Heart left ventricle (tissue), 16 donors: ENCODE measurements at regions not wholly inside any gene's neighbourhood (a gene's known extent, or its start where the extent isn't known, plus 50 kb on each side); places are given as distances from the start of the nearest gene placed in this dataset.

Source experiments
- ATAC-seq, 4 donors: fragments of 200-7000 bp; cut with Tn5 transposase; one replicate each; pipeline ENCODE4 v1.9.1; 2020 to 2022; ENCODE audit warnings: moderate library complexity in 4 of 4, mild to moderate bottlenecking in 3 of 4, moderate number of reproducible peaks in 1 of 4
- DNase-seq, 5 donors: peaks; one replicate each; pipeline ENCODE4 v3.0.0-alpha.2; 2020
- H3K27ac ChIP-seq, 12 donors: fragments of 200-600 bp; sonication (generic) in 4 of 12; one replicate each; pipeline versions ENCODE4 v1.5.0 to v1.8.0; 2016 to 2022; ENCODE audit warnings: mild to moderate bottlenecking in 2 of 12
- H3K27me3 ChIP-seq, 9 donors: fragments of 200-600 bp; sonication (generic) in 2 of 9; one replicate each; pipeline versions ENCODE4 v1.5.1 to v1.8.0; 2016 to 2022; ENCODE audit warnings: mild to moderate bottlenecking in 3 of 9
- H3K36me3 ChIP-seq, 9 donors: fragments of 200-600 bp; sonication (generic) in 2 of 9; one replicate each; pipeline versions ENCODE4 v1.5.0 to v1.8.0; 2018 to 2022; ENCODE audit warnings: mild to moderate bottlenecking in 2 of 9
- H3K4me1 ChIP-seq, 12 donors: fragments of 200-600 bp; sonication (generic) in 4 of 12; one replicate each; pipeline versions ENCODE4 v1.5.0 to v1.8.0; 2016 to 2022; ENCODE audit warnings: mild to moderate bottlenecking in 3 of 12
- H3K4me3 ChIP-seq, 12 donors: fragments of 200-600 bp; sonication (generic) in 4 of 12; one replicate each; pipeline versions ENCODE4 v1.5.0 to v1.8.0; 2017 to 2022; ENCODE audit warnings: mild to moderate bottlenecking in 9 of 12, moderate library complexity in 4 of 12
- H3K9me3 ChIP-seq, 12 donors: fragments of 200-600 bp; sonication (generic) in 4 of 12; one replicate each; pipeline versions ENCODE4 v1.5.0 to v1.8.0; 2016 to 2022; ENCODE audit warnings: mild to moderate bottlenecking in 1 of 12
- CTCF ChIP-seq, 12 donors: fragments of 200-600 bp; sonication (generic) in 4 of 12; IDR thresholded peaks; one replicate each; pipeline versions ENCODE4 v1.5.0 to v1.8.0; 2018 to 2022; ENCODE audit warnings: antibody characterized with exemption in 12 of 12, mild to moderate bottlenecking in 5 of 12
- POLR2A ChIP-seq, 2 donors: fragments of 450-650 bp; IDR thresholded peaks; one replicate each; pipeline ENCODE4 v1.6.1; 2017; ENCODE audit warnings: antibody characterized with exemption in 2 of 2, mild to moderate bottlenecking in 2 of 2, moderate library complexity in 2 of 2
- WGBS, 4 donors: extraction: QIAGEN DNeasy Blood & Tissue Kit in 2 of 4; methylation state at CpG; one replicate each; pipeline versions ENCODE4 v1.1.5 to v1.1.7; 2013 to 2018; 5-methylcytosine and 5-hydroxymethylcytosine counted together
- intact Hi-C, 10 donors: fragments of 100-400 bp; cut with DNase I; formaldehyde crosslinking; loops; one replicate each; pipeline versions ENCODE4 v1.11.1 to v1.14.2; 2022
- donor health status: ischemic (EF 13 %, LVEDD 7.1; RV severe dilation, severe dysfunction).
- donor health status: healthy with polysubstance abuse.
- donor health status: DM: no; HTN: yes; CAD: no.
- donor health status: DM: no; HTN: no; CAD: no.
- donor health status: ischemic (EF 25% LVEDD 6.9; RV normal size, moderate dysfunction).
- donor health status: ischemic (EF 25% LVEDD 5.7; RV mildly dilated, moderate dysfunction).
- donor health status: healthy.
- donor health status: DM: yes; HTN: yes; CAD: no.
- donor health status: ischemic (EF 35%, LVEDD 5.7; RV mildly dilated, moderate dysfunction).
- donor health status: nonischemic (EF 11% LVEDD 7.7; RV severe dilation, severe dysfunction).
- donor health status: DM: yes; HTN: yes; CAD: no.
- donor health status: PGD.
- donor health status: ischemic (EF 29% LVEDD 5.4; RV normal size, mild dysfunction).
- donor health status: nonischemic (EF 23%, LVEDD 6.1; RV moderate dilation, normal function).

GRCh38 chr13:91153372-91153771 lies 194.1 kb upstream of the MIR17HG start:
- ATAC-seq: no peak
- Histone ChIP-seq H3K4me1 (peaks cover 0 to 10% (median 0%) of the 10 kb centered on the region in 12 donors), H3K9me3 (no peaks in the 10 kb centered on the region), H3K4me3 (no peak overlapping the region), H3K36me3 (no peaks in the 10 kb centered on the region), H3K27me3 (peaks cover 0 to 5% (median 0%) of the 10 kb centered on the region in 9 donors), H3K27ac (no peak overlapping the region)
- no peak for TF ChIP-seq CTCF (IDR thresholded peaks at IDR 0.05)
- DNase-seq: no peak
- intact Hi-C loops: no loop called here

GRCh38 chr13:91154558-91155353 lies 192.7 kb upstream of the MIR17HG start:
- Histone ChIP-seq H3K27me3 (peaks cover 0 to 5% (median 0%) of the 10 kb centered on the region in 9 donors), H3K36me3 (no peaks in the 10 kb centered on the region), H3K4me1 (peaks cover 0 to 10% (median 0%) of the 10 kb centered on the region in 12 donors), H3K9me3 (no peaks in the 10 kb centered on the region), H3K27ac (peak overlapping the region in 1 of 12 donors; percentile 84), H3K4me3 (peak overlapping the region in 1 of 12 donors; percentile 15)
- TF ChIP-seq CTCF (IDR thresholded peaks at IDR 0.05) (no peak), POLR2A (IDR thresholded peaks at IDR 0.05) (no peak)
- DNase-seq: no peak
- intact Hi-C loops: no loop called here
- 48 to 62% (median 57%) methylated on average over 6 of the region's 6 CpGs for WGBS, 4 donors
- ATAC-seq: peak in 3 of 4 donors; percentile 36 to 54 (median 48)

GRCh38 chr13:91155512-91156114 lies 191.9 kb upstream of the MIR17HG start:
- H3K27me3 ChIP-seq: peaks cover 0 to 5% (median 0%) of the 10 kb centered on the region in 9 donors
- DNase-seq: no peak
- intact Hi-C loops: no loop called here
- TF ChIP-seq POLR2A (IDR thresholded peaks at IDR 0.05) (no peak), CTCF (IDR thresholded peaks at IDR 0.05) (no peak)
- H3K9me3 ChIP-seq: no peaks in the 10 kb centered on the region
- peak overlapping the region in 1 of 12 donors; percentile 84 for H3K27ac ChIP-seq
- no peak overlapping the region for H3K4me3 ChIP-seq
- no peaks in the 10 kb centered on the region for H3K36me3 ChIP-seq
- 72 to 80% (median 78%) methylated on average over 5 of the region's 5 CpGs for WGBS, 4 donors
- H3K4me1 ChIP-seq: peaks cover 0 to 10% (median 0%) of the 10 kb centered on the region in 12 donors
- no peak for ATAC-seq

- Histone ChIP-seq H3K4me1 (peaks cover 0 to 10% (median 0%) of the 10 kb centered on the region in 12 donors), H3K27ac (no peak overlapping the region), H3K36me3 (no peaks in the 10 kb centered on the region), H3K27me3 (no peaks in the 10 kb centered on the region), H3K9me3 (no peaks in the 10 kb centered on the region), H3K4me3 (no peak overlapping the region)
- 75 to 81% (median 79%) methylated on average over 4 of the region's 4 CpGs for WGBS, 4 donors
- TF ChIP-seq CTCF (IDR thresholded peaks at IDR 0.05) (no peak), POLR2A (IDR thresholded peaks at IDR 0.05) (no peak)
- DNase-seq (no peak), ATAC-seq (no peak)
- intact Hi-C loops: loop anchor here in 1 of 10 donors (2.0 kb wide), 1 partner anchor 23 kb away; no protein-coding TSS in a partner anchor
Observed at GRCh38 chr13:91157273-91158016, 190.0 kb upstream of the MIR17HG start.
